PFSK-1 (cell line): ENCODE measurements at regions not wholly inside any gene's neighbourhood (a gene's known extent, or its start where the extent isn't known, plus 50 kb on each side); places are given as distances from the start of the nearest gene placed in this dataset.

Source experiments
- POLR2AphosphoS5 ChIP-seq: IDR thresholded peaks from 2 replicates; pipeline ENCODE4 v1.6.1; 2012; ENCODE audit warnings: low read depth, mild to moderate bottlenecking, control low read depth, low read length, moderate library complexity
- SIN3A ChIP-seq: IDR thresholded peaks from 2 replicates; pipeline ENCODE4 v1.6.1; 2012; ENCODE audit warnings: mild to moderate bottlenecking, low read length, moderate library complexity, borderline replicate concordance; ENCODE audit not compliant: insufficient read depth
- TF ChIP-seq, protein P1 (sequence below), 2 experiments: IDR thresholded peaks; 2 replicates each; pipeline versions ENCODE4 v1.6.1 to v1.8.0; 2011 to 2012; ENCODE audit warnings: low read depth in 2 of 2, low read length in 2 of 2, control low read depth in 1 of 2, inconsistent platforms in 1 of 2, mild to moderate bottlenecking in 1 of 2, moderate library complexity in 1 of 2; ENCODE audit not compliant: insufficient read depth in 1 of 2

DNA sequence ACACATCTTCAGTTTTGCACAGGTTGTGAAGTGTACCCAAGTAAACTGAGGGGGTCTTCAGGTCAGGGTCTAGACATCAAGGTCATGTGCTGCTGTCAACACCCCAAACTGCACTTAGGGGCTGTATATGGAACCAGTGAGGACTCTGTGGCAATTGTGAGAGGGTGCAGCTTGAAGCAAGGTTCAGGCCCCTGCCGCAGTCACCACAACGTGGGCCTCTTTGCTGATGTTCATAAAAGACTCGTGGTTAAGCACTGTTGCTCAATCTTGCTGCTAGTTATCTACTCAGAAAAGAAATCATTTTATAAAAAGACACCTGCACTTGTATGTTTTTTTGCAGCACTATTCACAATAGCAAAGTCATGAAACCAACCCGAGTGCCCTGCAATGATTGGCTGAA, 907.4 kb downstream of the UQCRFS1 start:
- TF ChIP-seq POLR2AphosphoS5 (no peak), SIN3A (no peak)
- TF ChIP-seq, protein P1, sequence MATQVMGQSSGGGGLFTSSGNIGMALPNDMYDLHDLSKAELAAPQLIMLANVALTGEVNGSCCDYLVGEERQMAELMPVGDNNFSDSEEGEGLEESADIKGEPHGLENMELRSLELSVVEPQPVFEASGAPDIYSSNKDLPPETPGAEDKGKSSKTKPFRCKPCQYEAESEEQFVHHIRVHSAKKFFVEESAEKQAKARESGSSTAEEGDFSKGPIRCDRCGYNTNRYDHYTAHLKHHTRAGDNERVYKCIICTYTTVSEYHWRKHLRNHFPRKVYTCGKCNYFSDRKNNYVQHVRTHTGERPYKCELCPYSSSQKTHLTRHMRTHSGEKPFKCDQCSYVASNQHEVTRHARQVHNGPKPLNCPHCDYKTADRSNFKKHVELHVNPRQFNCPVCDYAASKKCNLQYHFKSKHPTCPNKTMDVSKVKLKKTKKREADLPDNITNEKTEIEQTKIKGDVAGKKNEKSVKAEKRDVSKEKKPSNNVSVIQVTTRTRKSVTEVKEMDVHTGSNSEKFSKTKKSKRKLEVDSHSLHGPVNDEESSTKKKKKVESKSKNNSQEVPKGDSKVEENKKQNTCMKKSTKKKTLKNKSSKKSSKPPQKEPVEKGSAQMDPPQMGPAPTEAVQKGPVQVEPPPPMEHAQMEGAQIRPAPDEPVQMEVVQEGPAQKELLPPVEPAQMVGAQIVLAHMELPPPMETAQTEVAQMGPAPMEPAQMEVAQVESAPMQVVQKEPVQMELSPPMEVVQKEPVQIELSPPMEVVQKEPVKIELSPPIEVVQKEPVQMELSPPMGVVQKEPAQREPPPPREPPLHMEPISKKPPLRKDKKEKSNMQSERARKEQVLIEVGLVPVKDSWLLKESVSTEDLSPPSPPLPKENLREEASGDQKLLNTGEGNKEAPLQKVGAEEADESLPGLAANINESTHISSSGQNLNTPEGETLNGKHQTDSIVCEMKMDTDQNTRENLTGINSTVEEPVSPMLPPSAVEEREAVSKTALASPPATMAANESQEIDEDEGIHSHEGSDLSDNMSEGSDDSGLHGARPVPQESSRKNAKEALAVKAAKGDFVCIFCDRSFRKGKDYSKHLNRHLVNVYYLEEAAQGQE (IDR thresholded peaks at IDR 0.05; ENCODE audit: insufficient read depth in 1 of 2, low read depth in 2 of 2, low read length in 2 of 2): no peak
